DMS153 (cell line): ENCODE measurements at regions not wholly inside any gene's neighbourhood (a gene's known extent, or its start where the extent isn't known, plus 50 kb on each side); places are given as distances from the start of the nearest gene placed in this dataset.

Experiments
- DNase-seq: peaks from one replicate; lab custom pipeline; 2025; lab: John Stamatoyannopoulos, UW

GRCh38 chr2:51111532-51111931, 79.6 kb upstream of the NRXN1 start:
- DNase-seq = no peak

- DNase-seq = no peak
Observed at GRCh38 chr2:51108794-51109193, 76.9 kb upstream of the NRXN1 start.

GRCh38 chr2:51107841-51108240, 75.9 kb upstream of the NRXN1 start:
- no peak for DNase-seq

- DNase-seq = no peak
Observed at GRCh38 chr2:51105811-51106210, 73.9 kb upstream of the NRXN1 start.

- DNase-seq = no peak
Observed at GRCh38 chr2:51103205-51103604, 71.3 kb upstream of the NRXN1 start.

GRCh38 chr2:51093016-51093415, 61.1 kb upstream of the NRXN1 start:
- DNase-seq = no peak

GRCh38 chr2:51085420-51086068, 53.6 kb upstream of the NRXN1 start:
- DNase-seq = peak; percentile 29

- DNase-seq = no peak
Observed at GRCh38 chr2:51084750-51085149, 52.8 kb upstream of the NRXN1 start.
